GM19043 (cell line): ENCODE measurements at regions not wholly inside any gene's neighbourhood (a gene's known extent, or its start where the extent isn't known, plus 50 kb on each side); places are given as distances from the start of the nearest gene placed in this dataset.
A peak's percentile ranks its signal among the peaks of the same experiment; 100 is the strongest.
"Not testable (repeated sequence)": the region's sequence is repeated elsewhere in the genome, so short reads cannot be mapped to it uniquely, and the experiment has no call there.

Experiments
- ATAC-seq: cut with Tn5 transposase; IDR thresholded peaks from one replicate; pipeline ENCODE4 v1.9.1; 2021; ENCODE audit warnings: low read depth; ENCODE audit not compliant: unreplicated experiment

GRCh38 chr16:80263848-80264694 lies 276.7 kb upstream of the DYNLRB2 start:
- no peak for ATAC-seq

DNA sequence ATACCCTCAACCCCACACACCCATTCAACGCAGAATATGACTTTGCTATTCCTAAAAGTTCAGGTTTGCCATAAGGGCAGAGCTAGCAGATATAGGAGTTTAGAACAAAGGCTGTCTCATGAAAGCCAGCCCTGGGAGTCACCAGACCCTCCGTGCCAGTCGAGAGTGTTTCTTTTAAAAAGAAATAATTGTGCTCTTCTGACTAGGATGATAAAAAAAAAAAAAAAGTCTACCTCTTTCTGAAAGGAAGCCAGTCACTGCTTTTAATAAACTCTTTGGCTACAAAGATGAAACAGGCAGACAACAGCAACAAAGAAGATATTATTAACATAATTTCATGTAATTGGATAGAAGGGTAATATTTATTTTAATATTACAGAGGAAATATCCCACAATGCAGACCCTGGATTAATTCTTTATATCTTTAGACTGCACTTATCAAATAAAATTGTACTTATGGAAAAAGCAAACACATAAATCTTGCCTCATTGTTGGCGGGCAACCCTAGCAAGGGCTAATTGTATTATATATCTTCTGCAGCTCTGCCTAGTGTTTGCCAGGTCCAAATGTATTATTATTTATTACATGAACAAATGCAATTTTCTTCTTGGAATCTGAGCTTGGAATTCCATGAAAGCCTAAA lies 277.5 kb upstream of the DYNLRB2 start:
- no peak for ATAC-seq

DNA sequence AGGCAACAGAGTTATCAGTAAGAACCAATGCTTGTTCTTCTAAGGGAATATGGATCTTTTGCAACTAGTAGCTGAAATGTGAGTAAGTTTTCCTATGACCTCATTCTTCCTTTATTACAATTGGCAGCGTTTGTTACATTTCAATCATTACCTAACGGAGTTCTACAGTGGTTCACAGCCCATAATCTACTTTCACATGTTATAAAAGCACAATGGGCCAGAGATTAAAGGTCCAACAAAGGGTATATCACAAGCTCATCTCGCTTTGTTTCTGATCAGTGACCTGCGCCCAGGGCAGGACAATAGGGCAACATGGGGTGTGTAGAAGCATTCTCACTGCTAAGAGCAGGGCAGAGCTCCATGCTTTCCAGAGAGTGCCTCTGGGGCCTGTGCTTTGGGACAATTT lies 279.9 kb upstream of the DYNLRB2 start:
- no peak for ATAC-seq

DNA sequence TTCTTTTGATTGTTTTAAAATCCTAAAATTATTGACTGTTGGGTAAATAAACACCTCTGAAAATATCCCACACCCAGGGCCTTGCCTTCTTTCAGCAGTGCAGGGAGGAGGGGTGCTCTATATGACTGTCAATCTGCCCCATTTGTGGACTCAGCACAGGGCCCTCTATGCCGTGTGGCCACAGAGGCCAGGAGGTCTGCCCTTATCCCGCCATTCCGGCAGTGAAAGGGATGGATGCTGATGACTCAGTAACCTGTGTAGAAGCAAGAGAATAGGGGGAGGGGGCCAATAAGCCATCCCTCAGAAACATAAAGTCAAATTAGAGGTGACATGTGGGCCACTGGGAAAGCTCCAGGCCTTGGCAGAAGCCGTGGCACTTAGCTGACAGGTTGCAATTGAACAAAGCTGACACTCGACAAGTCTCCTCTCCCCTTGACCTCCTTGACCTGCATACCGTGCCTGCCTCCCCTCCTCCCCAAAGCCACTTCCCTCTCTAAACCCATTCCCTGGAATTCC lies 281.4 kb upstream of the DYNLRB2 start:
- ATAC-seq = no peak

- ATAC-seq = no peak
Observed at GRCh38 chr16:80258407-80258806, 282.4 kb upstream of the DYNLRB2 start.

DNA sequence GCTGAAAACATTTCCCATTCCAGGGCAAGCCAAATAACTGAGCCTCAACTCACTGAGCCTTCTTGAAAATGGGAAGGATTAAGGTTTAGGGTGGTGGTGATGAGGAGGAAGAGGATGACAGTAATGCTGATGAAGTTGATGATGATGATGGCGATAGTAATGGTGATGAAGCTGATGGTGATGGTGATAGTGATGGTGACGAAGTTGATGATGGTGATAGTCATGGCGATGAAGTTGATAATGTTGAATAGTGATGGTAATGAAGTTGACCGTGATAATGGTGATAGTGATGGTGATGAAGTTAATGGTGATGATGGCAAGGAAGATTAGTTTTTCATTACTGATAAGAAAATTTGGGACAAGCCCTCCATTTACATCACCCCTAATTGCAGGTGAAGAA lies 285.8 kb upstream of the DYNLRB2 start:
- ATAC-seq = no peak

GRCh38 chr16:80253741-80254140 lies 287.1 kb upstream of the DYNLRB2 start:
- no peak for ATAC-seq

DNA sequence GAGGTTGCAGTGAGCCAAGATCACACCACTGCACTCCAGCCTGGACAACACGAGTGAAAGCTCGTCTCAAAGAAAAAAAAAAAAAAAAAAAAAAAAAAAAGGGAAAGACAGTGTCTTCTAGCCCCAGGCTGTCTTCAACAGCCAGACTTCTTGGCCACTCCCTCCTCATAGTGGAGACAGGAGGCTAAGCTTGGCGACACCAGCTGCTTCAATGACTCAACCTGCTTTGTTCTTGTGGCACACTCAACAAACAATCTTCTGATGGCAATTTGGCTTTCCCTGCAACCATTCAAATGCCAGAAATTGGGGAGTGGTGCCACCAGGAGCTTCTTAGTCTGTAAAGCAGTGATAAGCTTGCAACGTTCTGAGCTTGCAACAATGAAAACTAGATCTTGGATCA lies 290.4 kb upstream of the DYNLRB2 start:
- no peak for ATAC-seq

GRCh38 chr16:80243303-80243702 lies 297.5 kb upstream of the DYNLRB2 start:
- ATAC-seq = not testable (repeated sequence)

DNA sequence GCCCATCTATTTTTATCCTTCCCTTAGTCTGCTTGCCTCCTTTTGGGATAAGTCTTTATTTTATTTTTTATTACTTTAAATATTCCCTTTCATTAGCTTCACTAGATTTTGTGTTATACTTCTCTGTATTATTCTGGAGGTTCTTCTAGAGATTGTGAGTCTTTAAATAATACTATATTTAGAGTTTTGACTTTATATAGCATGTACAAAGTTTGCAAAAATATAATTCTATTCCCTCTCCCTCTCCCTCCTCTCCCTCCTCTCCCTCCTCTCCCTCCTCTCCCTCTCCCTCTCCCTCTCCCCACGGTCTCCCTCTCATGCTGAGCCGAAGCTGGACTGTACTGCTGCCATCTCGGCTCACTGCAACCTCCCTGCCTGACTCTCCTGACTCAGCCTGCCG lies 298.5 kb upstream of the DYNLRB2 start:
- not testable (repeated sequence) for ATAC-seq

DNA sequence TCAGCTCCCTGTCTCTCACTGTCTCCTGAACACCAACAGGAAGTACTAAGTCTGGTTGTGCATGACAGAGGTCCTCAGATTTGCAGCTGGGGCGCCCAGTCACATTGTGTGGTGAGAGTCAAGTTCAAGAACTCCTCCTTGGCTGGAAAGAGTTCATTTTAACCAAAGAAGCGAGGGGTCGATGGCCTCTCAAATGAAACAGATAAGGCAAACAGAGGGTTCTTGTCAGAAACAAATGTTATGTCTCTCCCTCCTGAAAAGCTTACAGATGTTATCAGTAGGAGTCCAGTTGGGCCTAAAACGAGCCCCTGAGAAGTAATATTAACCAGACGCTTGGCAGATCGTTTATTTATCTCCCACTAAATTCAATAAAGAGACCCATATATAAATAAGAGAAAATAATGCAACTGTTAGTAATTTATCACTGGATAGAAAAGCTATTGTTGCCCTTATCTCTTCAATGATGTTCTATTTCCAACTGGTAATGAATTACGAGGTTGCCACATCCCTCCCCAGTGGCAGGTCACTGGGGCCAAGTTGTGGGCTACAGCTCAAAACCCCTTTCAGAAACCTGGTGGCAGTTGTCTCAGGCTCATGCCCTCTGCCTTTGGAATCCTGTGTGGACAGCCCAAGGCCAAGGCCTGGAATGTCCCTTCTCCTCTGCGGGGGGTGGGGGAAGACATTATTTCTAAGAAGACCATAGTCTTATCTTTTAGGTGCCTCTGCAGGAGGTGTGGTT lies 307.5 kb upstream of the DYNLRB2 start:
- ATAC-seq = no peak

GRCh38 chr16:80231888-80232287 lies 308.9 kb upstream of the DYNLRB2 start:
- peak; percentile 94 for ATAC-seq

- no peak for ATAC-seq
Observed at GRCh38 chr16:80231121-80231520, 309.7 kb upstream of the DYNLRB2 start.

- ATAC-seq = no peak
Observed at GRCh38 chr16:80230328-80231120, 310.3 kb upstream of the DYNLRB2 start.

GRCh38 chr16:80226499-80226898 lies 314.3 kb upstream of the DYNLRB2 start:
- no peak for ATAC-seq

GRCh38 chr16:80210787-80211186 lies 330.0 kb upstream of the DYNLRB2 start:
- no peak for ATAC-seq

- no peak for ATAC-seq
Observed at GRCh38 chr16:80208743-80209142, 332.1 kb upstream of the DYNLRB2 start.

GRCh38 chr16:80208015-80208414 lies 332.8 kb upstream of the DYNLRB2 start:
- no peak for ATAC-seq

DNA sequence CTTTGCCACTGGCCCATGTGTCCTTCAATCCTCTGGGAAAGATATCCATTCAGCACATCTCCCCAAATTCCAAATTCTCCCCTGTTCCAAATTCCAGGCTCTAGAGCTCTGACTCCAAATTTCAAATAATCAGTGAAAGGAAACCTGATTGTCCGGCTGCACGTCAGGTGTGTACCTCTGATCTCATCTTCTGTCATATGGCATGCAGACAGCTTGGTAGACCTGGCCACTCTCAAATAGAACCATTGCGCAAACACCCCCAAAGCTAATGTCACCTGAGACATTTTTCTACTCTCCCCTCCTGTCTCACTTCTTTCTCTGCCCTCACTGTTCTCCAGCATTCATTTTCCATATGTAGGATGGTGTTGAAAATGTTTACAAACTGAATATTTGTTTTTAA lies 337.0 kb upstream of the DYNLRB2 start:
- ATAC-seq = no peak

DNA sequence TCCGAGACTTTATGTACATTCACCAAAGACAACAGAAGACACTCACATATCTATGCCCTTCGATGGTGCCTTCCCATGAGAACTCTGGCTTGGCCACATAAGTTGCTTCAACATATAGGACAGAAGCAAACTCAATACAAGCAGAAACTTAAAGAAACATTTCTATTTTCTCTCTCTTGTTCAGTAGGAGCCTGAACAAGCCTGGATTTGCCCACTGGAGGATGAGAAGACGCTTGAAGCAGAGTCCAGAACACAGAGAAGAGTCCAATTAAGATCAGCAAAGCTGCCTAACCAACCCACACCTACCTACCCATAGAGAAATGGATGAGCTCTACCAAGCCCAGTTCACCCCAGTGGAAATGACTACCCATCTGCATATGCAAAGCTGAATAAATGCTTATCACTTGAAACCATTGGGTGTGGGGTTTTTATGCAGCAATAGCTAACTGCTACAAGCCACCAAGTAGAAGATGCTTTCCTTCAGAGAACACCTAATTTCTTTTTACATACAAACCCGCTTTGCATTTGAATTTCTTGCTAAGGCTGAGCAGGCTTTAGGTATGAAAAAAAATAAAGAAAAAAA lies 337.9 kb upstream of the DYNLRB2 start:
- no peak for ATAC-seq
